Adrenal gland (tissue), 9 donors: ENCODE measurements at regions not wholly inside any gene's neighbourhood (a gene's known extent, or its start where the extent isn't known, plus 50 kb on each side); places are given as distances from the start of the nearest gene placed in this dataset.

Experiments used
- DNase-seq, 7 donors: peaks; one replicate each; pipeline ENCODE4 v3.0.0-alpha.2; 2019 to 2020
- H3K27ac ChIP-seq, 5 donors: fragments of 200-600 bp; sonication (generic) in 4 of 5; 1 replicate in 3 of 5; 2 replicates in 2 of 5; pipeline versions ENCODE4 v1.5.1 to v1.8.0; 2016 to 2020; ENCODE audit warnings: mild to moderate bottlenecking in 1 of 5
- H3K27me3 ChIP-seq: fragments of 200-600 bp; 2 replicates; pipeline ENCODE4 v1.8.0; 2021
- H3K36me3 ChIP-seq, 2 donors: fragments of 200-600 bp; replicated peaks in 1 of 2; 1 replicate in 1 of 2; 2 replicates in 1 of 2; pipeline versions ENCODE4 v1.5.1 to v1.8.0; 2018 to 2022
- H3K4me1 ChIP-seq, 2 donors: fragments of 200-600 bp; replicated peaks in 1 of 2; 1 replicate in 1 of 2; 2 replicates in 1 of 2; pipeline versions ENCODE4 v1.5.1 to v1.8.0; 2018 to 2021
- H3K4me3 ChIP-seq, 4 donors: fragments of 200-600 bp; sonication (generic) in 3 of 4; one replicate each; pipeline ENCODE4 v1.5.1; 2016 to 2018
- H3K9me3 ChIP-seq, 3 donors: fragments of 200-600 bp; sonication (generic) in 1 of 3; replicated peaks in 1 of 3; 1 replicate in 2 of 3; 2 replicates in 1 of 3; pipeline versions ENCODE4 v1.5.1 to v1.8.0; 2016 to 2021
- POLR2A ChIP-seq, 2 donors: fragments of 450-650 bp; IDR thresholded peaks; one replicate each; pipeline ENCODE4 v1.6.1; 2017; ENCODE audit warnings: antibody characterized with exemption in 2 of 2, mild to moderate bottlenecking in 2 of 2, moderate library complexity in 1 of 2
- WGBS, 4 donors: extraction: QIAGEN DNeasy Blood & Tissue Kit in 2 of 4; methylation state at CpG; one replicate each; pipeline versions ENCODE4 v1.1.5 to v1.1.7; 2013 to 2017; 5-methylcytosine and 5-hydroxymethylcytosine counted together
- intact Hi-C, 2 donors: fragments of 100-400 bp; cut with DNase I; formaldehyde crosslinking; loops; one replicate each; pipeline versions ENCODE4 v1.14.1 to v1.15.0; 2022 to 2023
- TF ChIP-seq, protein P1 (sequence below), 6 experiments: fragments of 450-650 bp in 4 of 6; fragments of 200-600 bp in 2 of 6; sonication (generic) in 1 of 6; IDR thresholded peaks; 1 replicate in 5 of 6; 2 replicates in 1 of 6; pipeline versions ENCODE4 v1.5.1 to v1.8.0; 2016 to 2021; ENCODE audit warnings: antibody characterized with exemption in 6 of 6, mild to moderate bottlenecking in 2 of 6, moderate library complexity in 1 of 6
- donor health status: healthy with polysubstance abuse.
- donor health status: Bipolar disorder and iron deficiency.
- donor health status: DM: yes; HTN: yes; CAD: no.
- donor health status: DM: no; HTN: no; CAD: no.
- donor health status: DM: no; HTN: no; CAD: no.

DNA sequence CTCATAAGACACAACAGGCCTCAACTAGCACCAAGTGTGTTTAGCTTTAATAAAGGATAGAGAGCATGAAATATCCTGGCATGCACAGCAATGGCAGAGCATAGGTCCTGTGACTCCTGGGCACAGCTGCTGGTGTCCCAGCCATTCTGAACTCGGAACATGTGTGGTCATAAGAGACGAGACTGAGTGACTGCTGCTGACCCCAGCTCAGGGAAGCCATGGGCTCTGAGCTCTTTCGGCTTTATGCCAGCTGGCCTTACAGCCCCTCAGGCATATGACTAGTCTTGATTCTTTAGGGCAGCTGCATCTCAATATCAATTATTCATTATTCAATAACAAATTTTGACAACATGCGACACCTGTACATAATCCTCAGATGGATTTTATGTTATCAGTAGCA is 62.4 kb upstream of the TOPAZ1 start:
- no peak for DNase-seq
- intact Hi-C loops, result no loop called here
- Histone ChIP-seq H3K4me3 (no peak overlapping the region), H3K36me3 (no peaks in the 10 kb centered on the region), H3K27me3 (no peaks in the 10 kb centered on the region), H3K4me1 (no peaks in the 10 kb centered on the region), H3K9me3 (no peaks in the 10 kb centered on the region), H3K27ac (no peak overlapping the region)
- 82 to 91% (median 86%) methylated on average over 4 of the region's 4 CpGs for WGBS, 4 donors
- TF ChIP-seq POLR2A (IDR thresholded peaks at IDR 0.05), result no peak
- TF ChIP-seq, protein P1, sequence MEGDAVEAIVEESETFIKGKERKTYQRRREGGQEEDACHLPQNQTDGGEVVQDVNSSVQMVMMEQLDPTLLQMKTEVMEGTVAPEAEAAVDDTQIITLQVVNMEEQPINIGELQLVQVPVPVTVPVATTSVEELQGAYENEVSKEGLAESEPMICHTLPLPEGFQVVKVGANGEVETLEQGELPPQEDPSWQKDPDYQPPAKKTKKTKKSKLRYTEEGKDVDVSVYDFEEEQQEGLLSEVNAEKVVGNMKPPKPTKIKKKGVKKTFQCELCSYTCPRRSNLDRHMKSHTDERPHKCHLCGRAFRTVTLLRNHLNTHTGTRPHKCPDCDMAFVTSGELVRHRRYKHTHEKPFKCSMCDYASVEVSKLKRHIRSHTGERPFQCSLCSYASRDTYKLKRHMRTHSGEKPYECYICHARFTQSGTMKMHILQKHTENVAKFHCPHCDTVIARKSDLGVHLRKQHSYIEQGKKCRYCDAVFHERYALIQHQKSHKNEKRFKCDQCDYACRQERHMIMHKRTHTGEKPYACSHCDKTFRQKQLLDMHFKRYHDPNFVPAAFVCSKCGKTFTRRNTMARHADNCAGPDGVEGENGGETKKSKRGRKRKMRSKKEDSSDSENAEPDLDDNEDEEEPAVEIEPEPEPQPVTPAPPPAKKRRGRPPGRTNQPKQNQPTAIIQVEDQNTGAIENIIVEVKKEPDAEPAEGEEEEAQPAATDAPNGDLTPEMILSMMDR (IDR thresholded peaks at IDR 0.05), result no peak

DNA sequence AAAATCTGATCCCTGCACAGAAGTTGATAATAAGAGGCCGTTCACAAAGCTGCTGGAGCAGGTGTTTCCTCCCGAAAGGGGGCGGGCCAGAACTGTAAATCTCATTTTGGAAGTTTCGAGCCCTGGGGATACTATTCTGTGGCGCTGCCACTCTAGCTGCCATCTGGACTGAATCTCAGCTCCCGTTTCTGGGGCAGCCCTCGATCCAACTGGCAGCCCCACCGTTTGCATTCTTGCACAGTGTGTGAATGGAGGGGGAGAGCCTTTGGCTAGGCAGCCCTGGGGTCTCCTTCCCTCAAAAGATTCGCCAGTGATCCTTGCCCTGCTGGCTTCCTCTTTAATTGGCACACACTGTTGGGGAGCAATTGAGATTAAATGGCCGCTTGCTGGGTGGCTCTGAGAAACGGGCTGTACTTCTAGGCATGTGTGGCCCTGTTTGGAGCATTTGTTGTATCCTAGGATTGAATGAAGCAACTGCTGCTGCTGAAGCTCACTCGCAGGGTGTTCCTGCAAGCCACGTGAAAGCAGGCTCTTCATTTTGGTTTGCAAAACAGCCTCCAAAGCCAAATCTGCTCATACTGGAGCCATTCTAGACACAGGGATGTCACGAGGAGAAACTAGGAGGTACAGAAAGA is 57.2 kb upstream of the TOPAZ1 start:
- no peak overlapping the region for H3K27ac ChIP-seq
- TF ChIP-seq POLR2A (IDR thresholded peaks at IDR 0.05), result no peak
- TF ChIP-seq, protein P1 (IDR thresholded peaks at IDR 0.05), result no peak
- intact Hi-C loops, result no loop called here
- no peaks in the 10 kb centered on the region for H3K4me1 ChIP-seq
- no peak overlapping the region for H3K4me3 ChIP-seq
- H3K9me3 ChIP-seq, result no peaks in the 10 kb centered on the region
- WGBS, 4 donors, result 41 to 59% (median 50%) methylated on average over 7 to 14 of the region's 14 CpGs
- H3K36me3 ChIP-seq, result no peaks in the 10 kb centered on the region
- DNase-seq, result no peak
- peaks cover 3% of the 10 kb centered on the region for H3K27me3 ChIP-seq

DNA sequence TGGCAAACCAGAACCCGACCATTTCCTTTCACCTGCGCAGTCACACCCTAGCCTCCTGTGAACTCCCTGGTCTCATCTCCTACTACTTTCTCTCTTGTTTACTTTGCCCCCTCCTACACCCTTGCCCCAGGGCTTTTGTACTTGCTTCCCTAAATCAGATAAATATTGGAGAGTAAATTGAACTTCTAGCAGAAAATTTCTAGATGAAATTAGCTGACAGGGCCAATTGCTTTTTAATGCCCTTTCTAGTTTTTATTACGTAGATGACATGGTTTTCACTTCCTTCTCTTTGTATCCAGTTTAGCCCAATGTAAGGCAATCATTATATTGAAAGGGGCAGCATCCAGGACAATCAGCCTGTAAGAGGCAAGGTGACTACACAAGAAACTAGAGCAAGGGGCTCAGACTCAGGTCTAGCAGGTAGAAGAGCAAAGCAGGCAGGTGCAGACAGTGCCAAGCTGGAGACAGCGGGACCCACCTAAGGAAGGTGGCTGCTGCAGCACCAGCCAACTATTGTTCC is 56.2 kb upstream of the TOPAZ1 start:
- no peak for DNase-seq
- H3K27me3 ChIP-seq, result peaks cover 3% of the 10 kb centered on the region
- intact Hi-C loops, result no loop called here
- H3K36me3 ChIP-seq, result no peaks in the 10 kb centered on the region
- H3K27ac ChIP-seq, result no peak overlapping the region
- no peak overlapping the region for H3K4me3 ChIP-seq
- no peaks in the 10 kb centered on the region for H3K4me1 ChIP-seq
- no peaks in the 10 kb centered on the region for H3K9me3 ChIP-seq
- 76 to 84% (median 81%) methylated on average over 4 of the region's 4 CpGs for WGBS, 4 donors
- TF ChIP-seq POLR2A (IDR thresholded peaks at IDR 0.05), result no peak
- TF ChIP-seq, protein P1 (IDR thresholded peaks at IDR 0.05), result no peak

DNA sequence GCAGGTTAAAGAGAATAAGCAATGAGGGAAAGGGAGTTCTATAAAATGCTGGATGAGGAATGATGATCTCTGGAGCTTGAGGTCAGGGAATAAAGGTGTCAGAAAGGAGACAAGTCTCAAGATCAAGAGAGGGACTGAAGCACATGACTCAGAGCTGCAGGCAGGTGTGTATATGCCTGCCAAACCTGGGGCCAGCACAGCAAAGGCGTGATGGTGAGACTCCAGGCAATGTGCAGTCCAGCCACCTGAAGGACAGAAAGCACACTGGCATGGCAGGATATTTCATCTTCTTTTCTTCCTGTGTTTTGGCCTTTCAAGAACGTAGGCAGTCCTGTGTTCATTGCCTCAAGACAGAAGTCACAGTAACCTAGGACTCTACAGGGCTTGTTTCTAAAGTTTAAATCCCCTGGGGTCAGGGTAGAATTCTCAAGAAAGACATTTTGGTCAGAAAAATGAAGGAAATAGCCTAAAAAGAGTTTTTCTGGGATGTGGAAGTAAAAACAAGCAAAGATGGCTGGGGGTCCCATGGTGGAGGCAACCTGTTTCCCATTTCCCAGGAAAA is 55.5 kb upstream of the TOPAZ1 start:
- Histone ChIP-seq H3K36me3 (no peaks in the 10 kb centered on the region), H3K27ac (no peak overlapping the region), H3K4me3 (no peak overlapping the region), H3K4me1 (no peaks in the 10 kb centered on the region), H3K9me3 (no peaks in the 10 kb centered on the region), H3K27me3 (peaks cover 3% of the 10 kb centered on the region)
- intact Hi-C loops, result no loop called here
- TF ChIP-seq POLR2A (IDR thresholded peaks at IDR 0.05), result no peak
- TF ChIP-seq, protein P1 (IDR thresholded peaks at IDR 0.05), result no peak
- WGBS, 4 donors, result 59 to 76% (median 68%) methylated on average over 2 of the region's 2 CpGs
- no peak for DNase-seq
